SU-DHL-6 (cell line): ENCODE measurements at regions not wholly inside any gene's neighbourhood (a gene's known extent, or its start where the extent isn't known, plus 50 kb on each side); places are given as distances from the start of the nearest gene placed in this dataset.

Experiments used
- H2AFZ ChIP-seq: fragments of 200-600 bp; sonication (generic); 2 replicates; pipeline ENCODE4 v1.6.1; 2014; ENCODE audit warnings: low read depth, mild to moderate bottlenecking, moderate library complexity, mixed read lengths, antibody characterized with exemption, low read length; ENCODE audit not compliant: severe bottlenecking
- H3F3A ChIP-seq: fragments of 200-600 bp; shearing (Covaris generic); 2 replicates; pipeline ENCODE4 v1.6.0; 2016; ENCODE audit warnings: antibody characterized with exemption, mild to moderate bottlenecking; ENCODE audit not compliant: insufficient read depth
- H3K27ac ChIP-seq: fragments of 200-600 bp; sonication (generic); 2 replicates; pipeline ENCODE4 v1.5.1; 2016; ENCODE audit warnings: low read depth, mild to moderate bottlenecking, low read length, moderate library complexity, mixed read lengths
- H3K27me3 ChIP-seq: fragments of 200-600 bp; sonication (generic), shearing (Covaris generic); 2 replicates; pipeline ENCODE4 v1.6.0; 2014; ENCODE audit warnings: mild to moderate bottlenecking, low read length
- H3K36me3 ChIP-seq: fragments of 200-600 bp; sonication (generic); 2 replicates; pipeline ENCODE4 v1.6.1; 2014; ENCODE audit warnings: mild to moderate bottlenecking, low read length, mixed read lengths
- H3K4me2 ChIP-seq: fragments of 300-600, 200-600 bp; shearing (Covaris generic), sonication (generic); 2 replicates; pipeline ENCODE4 v1.6.0; 2014; ENCODE audit warnings: low read length, low read depth, mild to moderate bottlenecking; ENCODE audit not compliant: poor library complexity, severe bottlenecking
- H3K4me3 ChIP-seq: fragments of 200-600 bp; sonication (generic); 2 replicates; pipeline ENCODE4 v1.5.1; 2014; ENCODE audit warnings: antibody characterized with exemption, low read length, mild to moderate bottlenecking, mixed read lengths; ENCODE audit not compliant: insufficient read depth, poor library complexity, severe bottlenecking
- H3K79me2 ChIP-seq: fragments of 200-600 bp; sonication (generic); 2 replicates; pipeline ENCODE4 v1.6.1; 2014; ENCODE audit warnings: mild to moderate bottlenecking, low read length, moderate library complexity; ENCODE audit not compliant: insufficient read depth
- H3K9ac ChIP-seq: fragments of 200-600 bp; sonication (generic); 2 replicates; pipeline ENCODE4 v1.7.0; 2014; ENCODE audit warnings: mild to moderate bottlenecking, low read length
- H3K9me2 ChIP-seq: fragments of 200-600 bp; sonication (generic); replicated peaks from 2 replicates; pipeline ENCODE4 v1.6.1; 2014; ENCODE audit warnings: low read length; ENCODE audit not compliant: insufficient read depth
- H3K9me3 ChIP-seq: fragments of 200-600 bp; sonication (generic); 2 replicates; pipeline ENCODE4 v1.6.1; 2014; ENCODE audit warnings: low read length, mixed read lengths; ENCODE audit not compliant: insufficient read depth
- H4K20me1 ChIP-seq: fragments of 200-600 bp; sonication (generic); 2 replicates; pipeline ENCODE4 v1.6.1; 2014; ENCODE audit warnings: low read depth, mild to moderate bottlenecking, antibody characterized with exemption, low read length, moderate library complexity, mixed read lengths
- CTCF ChIP-seq: fragments of 200-600 bp; sonication (generic); IDR thresholded peaks from one replicate; pipeline ENCODE4 v1.5.1; 2017; ENCODE audit warnings: antibody characterized with exemption, mild to moderate bottlenecking, low read length, moderate library complexity; ENCODE audit not compliant: insufficient read depth, poor library complexity, severe bottlenecking
- EZH2phosphoT487 ChIP-seq: fragments of 200-600 bp; sonication (generic), shearing (Covaris generic); conservative IDR thresholded peaks from 2 replicates; pipeline ENCODE4 v1.6.1; 2018; ENCODE audit warnings: mild to moderate bottlenecking, antibody characterized with exemption, low read length, moderate library complexity, mixed read lengths

DNA sequence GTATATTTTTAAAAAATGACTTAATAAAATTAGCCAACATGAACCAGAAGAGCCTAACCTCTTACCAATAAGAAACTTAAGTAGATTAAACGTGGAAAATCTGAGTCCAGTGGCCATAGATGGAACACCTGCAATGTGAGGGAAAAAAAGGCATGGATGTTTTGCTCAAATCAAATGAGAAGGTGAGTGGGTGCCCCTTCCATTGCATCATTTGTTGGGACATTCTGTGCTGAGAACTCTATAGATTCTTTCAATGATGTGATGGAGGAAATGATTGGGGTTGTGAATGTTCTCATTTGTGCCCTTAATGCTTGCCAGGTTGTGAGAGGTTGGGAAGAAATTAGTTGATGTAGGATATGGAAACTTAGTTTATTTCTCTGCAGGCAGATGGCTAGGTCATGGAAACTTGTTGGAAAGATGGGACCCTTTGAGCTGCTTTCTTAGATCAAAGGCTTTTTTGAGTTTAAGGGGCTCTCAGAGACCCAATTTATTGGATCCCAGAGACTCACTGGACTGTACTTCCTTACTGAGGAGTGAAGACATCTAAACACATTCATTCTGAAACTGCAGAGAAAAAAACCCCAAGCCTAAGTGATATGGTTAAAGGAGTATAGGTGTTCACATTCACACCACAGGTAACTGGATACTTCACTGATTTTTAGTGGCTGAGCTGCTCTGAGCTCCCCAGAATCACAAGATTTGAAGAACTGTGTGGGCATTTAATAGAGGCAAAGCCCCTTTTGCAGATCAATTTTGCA lies 95.9 kb downstream of the DACT1 start:
- H4K20me1 ChIP-seq: no peaks in the 10 kb centered on the region
- H2AFZ ChIP-seq: no peak overlapping the region
- H3K9me2 ChIP-seq: no peaks in the 10 kb centered on the region
- H3K27me3 ChIP-seq: no peaks in the 10 kb centered on the region
- no peaks in the 10 kb centered on the region for H3K9me3 ChIP-seq
- no peak for TF ChIP-seq EZH2phosphoT487
- TF ChIP-seq CTCF: no peak
- no peak overlapping the region for H3K4me2 ChIP-seq
- no peak overlapping the region for H3K9ac ChIP-seq
- H3K79me2 ChIP-seq: no peaks in the 10 kb centered on the region
- no peak overlapping the region for H3K27ac ChIP-seq
- H3K4me3 ChIP-seq: no peak overlapping the region
- H3K36me3 ChIP-seq: no peaks in the 10 kb centered on the region
- no peaks in the 10 kb centered on the region for H3F3A ChIP-seq

- H3K79me2 ChIP-seq: no peaks in the 10 kb centered on the region
- no peak overlapping the region for H3K27ac ChIP-seq
- no peaks in the 10 kb centered on the region for H3F3A ChIP-seq
- no peaks in the 10 kb centered on the region for H3K36me3 ChIP-seq
- no peak overlapping the region for H3K9ac ChIP-seq
- H2AFZ ChIP-seq: no peak overlapping the region
- no peak overlapping the region for H3K4me2 ChIP-seq
- H3K4me3 ChIP-seq: no peak overlapping the region
- H3K9me3 ChIP-seq: no peaks in the 10 kb centered on the region
- TF ChIP-seq CTCF (no peak), EZH2phosphoT487 (no peak)
- no peaks in the 10 kb centered on the region for H3K27me3 ChIP-seq
- H4K20me1 ChIP-seq: no peaks in the 10 kb centered on the region
- no peaks in the 10 kb centered on the region for H3K9me2 ChIP-seq
Observed at GRCh38 chr14:58735596-58735995, 97.8 kb downstream of the DACT1 start.

- Histone ChIP-seq H3K79me2 (no peaks in the 10 kb centered on the region), H3K4me3 (no peak overlapping the region)
Observed at GRCh38 chr14:58736606-58737005, 98.8 kb downstream of the DACT1 start.

More at GRCh38 chr14:58736606-58737005, 98.8 kb downstream of the DACT1 start:
- Histone ChIP-seq H3K27me3 (no peaks in the 10 kb centered on the region), H3K9me2 (no peaks in the 10 kb centered on the region), H3K4me2 (no peak overlapping the region), H3K36me3 (no peaks in the 10 kb centered on the region), H3K9me3 (no peaks in the 10 kb centered on the region), H2AFZ (no peak overlapping the region), H3K9ac (no peak overlapping the region), H3F3A (no peaks in the 10 kb centered on the region), H4K20me1 (no peaks in the 10 kb centered on the region), H3K27ac (no peak overlapping the region)
- TF ChIP-seq EZH2phosphoT487: no peak
- TF ChIP-seq CTCF: no peak
